HG02610 (cell line): ENCODE measurements at regions not wholly inside any gene's neighbourhood (a gene's known extent, or its start where the extent isn't known, plus 50 kb on each side); places are given as distances from the start of the nearest gene placed in this dataset.
"Not testable (repeated sequence)": the region's sequence is repeated elsewhere in the genome, so short reads cannot be mapped to it uniquely, and the experiment has no call there.

Experiments
- ATAC-seq: cut with Tn5 transposase; IDR thresholded peaks from one replicate; pipeline ENCODE4 v1.9.1; 2021; ENCODE audit warnings: mild to moderate bottlenecking, moderate library complexity; ENCODE audit not compliant: unreplicated experiment

- ATAC-seq, result no peak
These were observed 72.3 kb upstream of the SNTG2 start for GRCh38 chr2:878245-878930.

- ATAC-seq, result no peak
These were observed 72.9 kb upstream of the SNTG2 start for GRCh38 chr2:877747-878146.

GRCh38 chr2:875687-876615 lies 74.7 kb upstream of the SNTG2 start:
- ATAC-seq, result no peak

GRCh38 chr2:873651-874580 lies 76.7 kb upstream of the SNTG2 start:
- no peak for ATAC-seq

GRCh38 chr2:873027-873426 lies 77.6 kb upstream of the SNTG2 start:
- no peak for ATAC-seq

GRCh38 chr2:871926-872680 lies 78.5 kb upstream of the SNTG2 start:
- ATAC-seq, result no peak

- ATAC-seq, result no peak
These were observed 79.4 kb upstream of the SNTG2 start for GRCh38 chr2:871175-871727.

- ATAC-seq, result no peak
These were observed 80.2 kb upstream of the SNTG2 start for GRCh38 chr2:870426-870825.

GRCh38 chr2:869894-870293 lies 80.8 kb upstream of the SNTG2 start:
- ATAC-seq, result no peak

- no peak for ATAC-seq
These were observed 81.2 kb upstream of the SNTG2 start for GRCh38 chr2:869357-869871.

- ATAC-seq, result not testable (repeated sequence)
These were observed 81.8 kb upstream of the SNTG2 start for GRCh38 chr2:868857-869256.

- ATAC-seq, result no peak
These were observed 83.4 kb upstream of the SNTG2 start for GRCh38 chr2:867296-867695.

- ATAC-seq, result no peak
These were observed 83.8 kb upstream of the SNTG2 start for GRCh38 chr2:866887-867286.

- ATAC-seq, result no peak
These were observed 84.5 kb upstream of the SNTG2 start for GRCh38 chr2:866009-866680.

- ATAC-seq, result no peak
These were observed 86.0 kb upstream of the SNTG2 start for GRCh38 chr2:864501-865106.

GRCh38 chr2:863732-864450 lies 86.8 kb upstream of the SNTG2 start:
- no peak for ATAC-seq

GRCh38 chr2:862731-863466 lies 87.8 kb upstream of the SNTG2 start:
- no peak for ATAC-seq

- ATAC-seq, result no peak
These were observed 88.3 kb upstream of the SNTG2 start for GRCh38 chr2:862355-862687.
